KMS-11 (cell line): ENCODE measurements at regions not wholly inside any gene's neighbourhood (a gene's known extent, or its start where the extent isn't known, plus 50 kb on each side); places are given as distances from the start of the nearest gene placed in this dataset.

ENCODE experiments used
- H2AFZ ChIP-seq: fragments of 200-600 bp; sonication (generic); 2 replicates; pipeline ENCODE4 v1.6.1; 2016; ENCODE audit warnings: antibody characterized with exemption, mixed run types, low read depth
- H3K27ac ChIP-seq: fragments of 200-600 bp; sonication (generic); 2 replicates; pipeline ENCODE4 v1.6.1; 2016; ENCODE audit warnings: mild to moderate bottlenecking, mixed run types
- H3K27me3 ChIP-seq: fragments of 200-600 bp; sonication (generic); 2 replicates; pipeline ENCODE4 v1.6.1; 2017; ENCODE audit warnings: mild to moderate bottlenecking, low read depth, mixed run types, moderate library complexity; ENCODE audit not compliant: insufficient read depth
- H3K36me3 ChIP-seq: fragments of 200-600 bp; sonication (generic); 2 replicates; pipeline ENCODE4 v1.6.1; 2017; ENCODE audit warnings: mild to moderate bottlenecking, mixed run types; ENCODE audit not compliant: insufficient read depth
- H3K4me1 ChIP-seq: fragments of 200-600 bp; sonication (generic); 2 replicates; pipeline ENCODE4 v1.6.1; 2016; ENCODE audit warnings: mild to moderate bottlenecking, low read depth, mixed run types; ENCODE audit not compliant: poor library complexity, severe bottlenecking
- H3K4me2 ChIP-seq: fragments of 200-600 bp; sonication (generic); 2 replicates; pipeline ENCODE4 v1.7.0; 2016; ENCODE audit warnings: mild to moderate bottlenecking, mixed run types
- H3K4me3 ChIP-seq: fragments of 200-600 bp; sonication (generic); IDR thresholded peaks from 2 replicates; pipeline ENCODE4 v1.6.1; 2017; ENCODE audit warnings: low read depth, low read length, mixed read lengths; ENCODE audit not compliant: insufficient read depth
- H3K79me2 ChIP-seq: fragments of 200-600 bp; sonication (generic); 2 replicates; pipeline ENCODE4 v1.6.1; 2016; ENCODE audit warnings: low read depth, mixed run types; ENCODE audit not compliant: insufficient read depth
- H3K9ac ChIP-seq: fragments of 200-600 bp; sonication (generic); 2 replicates; pipeline ENCODE4 v1.6.1; 2016; ENCODE audit warnings: mild to moderate bottlenecking, mixed run types
- H4K20me1 ChIP-seq: fragments of 200-600 bp; sonication (generic); 2 replicates; pipeline ENCODE4 v1.6.1; 2016; ENCODE audit warnings: mild to moderate bottlenecking, mixed run types; ENCODE audit not compliant: insufficient read depth
- CTCF ChIP-seq: fragments of 200-600 bp; sonication (generic); conservative IDR thresholded peaks from 2 replicates; pipeline ENCODE4 v1.6.1; 2017; ENCODE audit warnings: low read depth, mild to moderate bottlenecking, antibody characterized with exemption, low read length, moderate library complexity, mixed read lengths

- no peaks in the 10 kb centered on the region for H3K36me3 ChIP-seq
- no peaks in the 10 kb centered on the region for H3K27me3 ChIP-seq
- H3K4me1 ChIP-seq, result no peaks in the 10 kb centered on the region
- TF ChIP-seq CTCF, result no peak
- no peaks in the 10 kb centered on the region for H4K20me1 ChIP-seq
- no peak overlapping the region for H3K27ac ChIP-seq
- H3K4me2 ChIP-seq, result no peak overlapping the region
- H3K9ac ChIP-seq, result no peak overlapping the region
- no peak overlapping the region for H2AFZ ChIP-seq
- no peak overlapping the region for H3K4me3 ChIP-seq
- no peaks in the 10 kb centered on the region for H3K79me2 ChIP-seq
Observed at GRCh38 chr21:41098076-41098475, 69.9 kb upstream of the BACE2 start.

- Histone ChIP-seq H2AFZ (no peak overlapping the region), H3K9ac (no peak overlapping the region), H3K27ac (no peak overlapping the region), H3K79me2 (no peaks in the 10 kb centered on the region), H3K4me3 (no peak overlapping the region), H3K4me1 (no peaks in the 10 kb centered on the region), H3K4me2 (no peak overlapping the region), H4K20me1 (no peaks in the 10 kb centered on the region), H3K36me3 (no peaks in the 10 kb centered on the region), H3K27me3 (no peaks in the 10 kb centered on the region)
- no peak for TF ChIP-seq CTCF
Observed at GRCh38 chr21:41098481-41099042, 69.4 kb upstream of the BACE2 start.

- no peaks in the 10 kb centered on the region for H3K27me3 ChIP-seq
- no peaks in the 10 kb centered on the region for H3K79me2 ChIP-seq
- no peak for TF ChIP-seq CTCF
- H3K36me3 ChIP-seq, result no peaks in the 10 kb centered on the region
- no peaks in the 10 kb centered on the region for H4K20me1 ChIP-seq
- H3K27ac ChIP-seq, result no peak overlapping the region
- H3K4me1 ChIP-seq, result no peaks in the 10 kb centered on the region
- H3K4me2 ChIP-seq, result no peak overlapping the region
- no peak overlapping the region for H2AFZ ChIP-seq
- H3K4me3 ChIP-seq, result no peak overlapping the region
- no peak overlapping the region for H3K9ac ChIP-seq
Observed at GRCh38 chr21:41100826-41101550, 67.0 kb upstream of the BACE2 start.

- no peaks in the 10 kb centered on the region for H4K20me1 ChIP-seq
- no peaks in the 10 kb centered on the region for H3K79me2 ChIP-seq
- no peak overlapping the region for H3K4me2 ChIP-seq
- no peak overlapping the region for H3K27ac ChIP-seq
- no peaks in the 10 kb centered on the region for H3K36me3 ChIP-seq
- no peak overlapping the region for H3K4me3 ChIP-seq
- no peak overlapping the region for H2AFZ ChIP-seq
- H3K9ac ChIP-seq, result no peak overlapping the region
- no peaks in the 10 kb centered on the region for H3K27me3 ChIP-seq
- no peaks in the 10 kb centered on the region for H3K4me1 ChIP-seq
- TF ChIP-seq CTCF, result no peak
Observed at GRCh38 chr21:41102281-41102680, 65.7 kb upstream of the BACE2 start.
